K562 (cell line): ENCODE measurements at regions not wholly inside any gene's neighbourhood (a gene's known extent, or its start where the extent isn't known, plus 50 kb on each side); places are given as distances from the start of the nearest gene placed in this dataset.
A peak's percentile ranks its signal among the peaks of the same experiment; 100 is the strongest.

ENCODE experiments used
- ARNT ChIP-seq, 2 experiments: fragments of 450-650 bp; IDR thresholded peaks; 2 replicates each; pipeline ENCODE4 v1.6.1; 2016; ENCODE audit warnings: mild to moderate bottlenecking in 1 of 2
- DDX20 ChIP-seq: fragments of 450-650 bp; IDR thresholded peaks from 2 replicates; pipeline ENCODE4 v1.6.1; 2016; ENCODE audit warnings: missing genetic modification characterization, low read depth, mild to moderate bottlenecking, missing compliant biosample characterization, moderate library complexity
- EP400 ChIP-seq: fragments of 450-650 bp; IDR thresholded peaks from 2 replicates; pipeline ENCODE4 v1.6.1; 2017; ENCODE audit warnings: antibody characterized with exemption, mild to moderate bottlenecking, moderate library complexity
- HNRNPL ChIP-seq: fragments of 200-400 bp; formaldehyde crosslinking; IDR thresholded peaks from 2 replicates; pipeline ENCODE4 v1.6.1; 2017; ENCODE audit warnings: low read depth, mild to moderate bottlenecking, low read length
- KLF10 ChIP-seq: fragments of 250-450 bp; sonication (Bioruptor Pico); IDR thresholded peaks from 2 replicates; pipeline ENCODE4 v1.6.1; 2021; ENCODE audit warnings: matching md5 sums
- NFE2 ChIP-seq: IDR thresholded peaks from 2 replicates; pipeline ENCODE4 v1.6.1; 2014; ENCODE audit warnings: antibody characterized with exemption, low read depth
- NFXL1 ChIP-seq: fragments of 450-650 bp; formaldehyde crosslinking; IDR thresholded peaks from 2 replicates; pipeline ENCODE4 v1.4.0; 2021; ENCODE audit warnings: mild to moderate bottlenecking
- PCBP2 ChIP-seq: fragments of 200-400 bp; formaldehyde crosslinking; IDR thresholded peaks from 2 replicates; pipeline ENCODE4 v1.6.1; 2018; ENCODE audit warnings: low read length, low read depth, mild to moderate bottlenecking, moderate library complexity; ENCODE audit not compliant: poor library complexity, severe bottlenecking
- POLR2B ChIP-seq: fragments of 450-650 bp; IDR thresholded peaks from 2 replicates; pipeline ENCODE4 v1.6.1; 2018; ENCODE audit warnings: low read depth; ENCODE audit not compliant: partially characterized antibody
- RFX1 ChIP-seq: fragments of 450-650 bp; IDR thresholded peaks from 2 replicates; pipeline ENCODE4 v1.6.1; 2016; ENCODE audit warnings: mild to moderate bottlenecking, moderate library complexity
- RUNX1 ChIP-seq: sonication (generic); IDR thresholded peaks from 2 replicates; pipeline ENCODE4 v1.6.1; 2016; ENCODE audit warnings: antibody characterized with exemption, low read depth
- SMARCA5 ChIP-seq: fragments of 450-650 bp; IDR thresholded peaks from 2 replicates; pipeline ENCODE4 v1.6.1; 2016
- SMC3 ChIP-seq: conservative IDR thresholded peaks from 2 replicates; pipeline ENCODE4 v1.6.1; 2011; ENCODE audit warnings: low read depth, low read length, improper control_type of control experiment; ENCODE audit not compliant: insufficient read depth
- XRCC4 ChIP-seq: IDR thresholded peaks from one replicate; pipeline ENCODE4 v1.6.1; 2011; ENCODE audit not compliant: insufficient read depth, insufficient read length; ENCODE audit errors: extremely low read depth
- ZNF830 ChIP-seq: fragments of 250-450 bp; sonication (Bioruptor Pico); IDR thresholded peaks from 2 replicates; pipeline ENCODE4 v1.5.0; 2021; ENCODE audit warnings: mild to moderate bottlenecking
- TF ChIP-seq, protein P1 (sequence below): fragments of 150-350 bp; conservative IDR thresholded peaks from 2 replicates; pipeline ENCODE4 v1.6.1; 2014; ENCODE audit warnings: low read length
- TF ChIP-seq, protein P2 (sequence below): fragments of 250-450 bp; sonication (Bioruptor Pico); IDR thresholded peaks from 2 replicates; pipeline ENCODE4 v1.4.0; 2020; ENCODE audit warnings: mild to moderate bottlenecking, moderate library complexity
- TF ChIP-seq, protein P3 (sequence below): fragments of 200-800 bp; sonication (Bioruptor generic); IDR thresholded peaks from 2 replicates; pipeline ENCODE4 v1.6.1; 2017; ENCODE audit warnings: missing genetic modification characterization, missing compliant biosample characterization
- TF ChIP-seq, protein P4 (sequence below): sonication (generic); formaldehyde crosslinking; IDR thresholded peaks from 2 replicates; pipeline ENCODE4 v1.9.0; 2022; ENCODE audit warnings: mild to moderate bottlenecking, missing genetic modification reagents
- TF ChIP-seq, protein P5 (sequence below): sonication (generic); IDR thresholded peaks from 2 replicates; pipeline ENCODE4 v1.6.1; 2016

DNA sequence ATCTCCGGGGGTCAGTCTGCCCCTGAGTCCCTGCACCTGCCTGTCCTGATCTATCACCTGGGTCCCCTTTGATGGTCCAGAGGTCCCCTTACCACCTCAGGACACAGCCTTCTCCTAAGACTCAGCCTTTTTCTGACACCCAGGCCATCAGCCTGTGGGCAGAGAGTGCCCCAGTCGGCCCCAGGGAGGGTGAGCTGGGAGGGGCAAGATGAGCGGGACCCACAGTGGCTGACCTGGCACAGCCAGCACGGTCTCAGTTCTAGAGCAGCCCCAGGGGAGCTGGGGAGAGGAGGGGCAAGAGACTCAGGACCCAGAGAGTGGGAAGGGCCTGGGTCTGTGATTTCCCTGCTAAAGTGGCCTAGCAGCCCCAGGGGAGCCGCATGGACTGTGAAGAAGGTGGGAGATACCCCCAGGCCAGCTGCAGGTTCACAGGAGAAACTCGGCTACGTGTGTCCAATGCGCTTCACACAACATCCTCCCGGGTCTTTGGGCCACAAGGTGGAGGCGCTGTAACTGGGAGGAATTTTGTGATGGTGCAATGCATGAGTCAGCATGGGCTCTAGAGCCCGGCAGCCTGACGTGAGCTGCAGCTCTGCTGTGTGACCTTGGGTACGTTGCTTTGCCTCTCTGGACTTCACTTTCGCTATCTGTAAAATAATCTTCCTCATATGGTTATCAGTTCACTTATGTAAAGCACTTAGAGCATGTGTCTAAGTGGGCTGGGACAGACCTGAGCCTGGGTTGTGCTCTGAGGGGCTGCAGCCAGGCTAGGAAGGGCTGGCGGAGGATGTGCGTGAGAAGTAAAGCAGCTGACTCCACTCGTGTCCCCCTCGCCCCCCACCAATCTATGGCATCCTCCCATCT, 67.2 kb upstream of the LHX1 start (continued):
- TF ChIP-seq PCBP2 = no peak
- TF ChIP-seq POLR2B = no peak
- no peak for TF ChIP-seq HNRNPL
- TF ChIP-seq SMARCA5 = peak; percentile 86; the same call in 1 of the 2 replicates
- TF ChIP-seq ARNT (IDR thresholded peaks at IDR 0.05) = no peak
- TF ChIP-seq SMC3 = no peak
- no peak for TF ChIP-seq DDX20 (tag)
- no peak for TF ChIP-seq RFX1
- TF ChIP-seq, protein P1, sequence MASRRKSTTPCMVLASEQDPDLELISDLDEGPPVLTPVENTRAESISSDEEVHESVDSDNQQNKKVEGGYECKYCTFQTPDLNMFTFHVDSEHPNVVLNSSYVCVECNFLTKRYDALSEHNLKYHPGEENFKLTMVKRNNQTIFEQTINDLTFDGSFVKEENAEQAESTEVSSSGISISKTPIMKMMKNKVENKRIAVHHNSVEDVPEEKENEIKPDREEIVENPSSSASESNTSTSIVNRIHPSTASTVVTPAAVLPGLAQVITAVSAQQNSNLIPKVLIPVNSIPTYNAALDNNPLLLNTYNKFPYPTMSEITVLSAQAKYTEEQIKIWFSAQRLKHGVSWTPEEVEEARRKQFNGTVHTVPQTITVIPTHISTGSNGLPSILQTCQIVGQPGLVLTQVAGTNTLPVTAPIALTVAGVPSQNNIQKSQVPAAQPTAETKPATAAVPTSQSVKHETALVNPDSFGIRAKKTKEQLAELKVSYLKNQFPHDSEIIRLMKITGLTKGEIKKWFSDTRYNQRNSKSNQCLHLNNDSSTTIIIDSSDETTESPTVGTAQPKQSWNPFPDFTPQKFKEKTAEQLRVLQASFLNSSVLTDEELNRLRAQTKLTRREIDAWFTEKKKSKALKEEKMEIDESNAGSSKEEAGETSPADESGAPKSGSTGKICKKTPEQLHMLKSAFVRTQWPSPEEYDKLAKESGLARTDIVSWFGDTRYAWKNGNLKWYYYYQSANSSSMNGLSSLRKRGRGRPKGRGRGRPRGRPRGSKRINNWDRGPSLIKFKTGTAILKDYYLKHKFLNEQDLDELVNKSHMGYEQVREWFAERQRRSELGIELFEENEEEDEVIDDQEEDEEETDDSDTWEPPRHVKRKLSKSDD = no peak
- TF ChIP-seq NFE2 = peak; percentile 90
- no peak for TF ChIP-seq KLF10 (CRISPR knock-in tag)
- no peak for TF ChIP-seq XRCC4
- TF ChIP-seq RUNX1 = no peak
- TF ChIP-seq EP400 = no peak
- no peak for TF ChIP-seq ZNF830
- TF ChIP-seq, protein P2, sequence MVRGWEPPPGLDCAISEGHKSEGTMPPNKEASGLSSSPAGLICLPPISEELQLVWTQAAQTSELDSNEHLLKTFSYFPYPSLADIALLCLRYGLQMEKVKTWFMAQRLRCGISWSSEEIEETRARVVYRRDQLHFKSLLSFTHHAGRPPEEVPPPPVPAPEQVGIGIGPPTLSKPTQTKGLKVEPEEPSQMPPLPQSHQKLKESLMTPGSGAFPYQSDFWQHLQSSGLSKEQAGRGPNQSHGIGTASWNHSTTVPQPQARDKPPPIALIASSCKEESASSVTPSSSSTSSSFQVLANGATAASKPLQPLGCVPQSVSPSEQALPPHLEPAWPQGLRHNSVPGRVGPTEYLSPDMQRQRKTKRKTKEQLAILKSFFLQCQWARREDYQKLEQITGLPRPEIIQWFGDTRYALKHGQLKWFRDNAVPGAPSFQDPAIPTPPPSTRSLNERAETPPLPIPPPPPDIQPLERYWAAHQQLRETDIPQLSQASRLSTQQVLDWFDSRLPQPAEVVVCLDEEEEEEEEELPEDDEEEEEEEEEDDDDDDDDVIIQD (CRISPR knock-in tag) = no peak
- TF ChIP-seq, protein P3, sequence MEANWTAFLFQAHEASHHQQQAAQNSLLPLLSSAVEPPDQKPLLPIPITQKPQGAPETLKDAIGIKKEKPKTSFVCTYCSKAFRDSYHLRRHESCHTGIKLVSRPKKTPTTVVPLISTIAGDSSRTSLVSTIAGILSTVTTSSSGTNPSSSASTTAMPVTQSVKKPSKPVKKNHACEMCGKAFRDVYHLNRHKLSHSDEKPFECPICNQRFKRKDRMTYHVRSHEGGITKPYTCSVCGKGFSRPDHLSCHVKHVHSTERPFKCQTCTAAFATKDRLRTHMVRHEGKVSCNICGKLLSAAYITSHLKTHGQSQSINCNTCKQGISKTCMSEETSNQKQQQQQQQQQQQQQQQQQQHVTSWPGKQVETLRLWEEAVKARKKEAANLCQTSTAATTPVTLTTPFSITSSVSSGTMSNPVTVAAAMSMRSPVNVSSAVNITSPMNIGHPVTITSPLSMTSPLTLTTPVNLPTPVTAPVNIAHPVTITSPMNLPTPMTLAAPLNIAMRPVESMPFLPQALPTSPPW (CRISPR knock-in tag) = no peak
- no peak for TF ChIP-seq NFXL1 (CRISPR knock-in tag)
- TF ChIP-seq, protein P4, sequence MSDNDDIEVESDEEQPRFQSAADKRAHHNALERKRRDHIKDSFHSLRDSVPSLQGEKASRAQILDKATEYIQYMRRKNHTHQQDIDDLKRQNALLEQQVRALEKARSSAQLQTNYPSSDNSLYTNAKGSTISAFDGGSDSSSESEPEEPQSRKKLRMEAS (CRISPR knock-in tag) = no peak
- TF ChIP-seq, protein P5, sequence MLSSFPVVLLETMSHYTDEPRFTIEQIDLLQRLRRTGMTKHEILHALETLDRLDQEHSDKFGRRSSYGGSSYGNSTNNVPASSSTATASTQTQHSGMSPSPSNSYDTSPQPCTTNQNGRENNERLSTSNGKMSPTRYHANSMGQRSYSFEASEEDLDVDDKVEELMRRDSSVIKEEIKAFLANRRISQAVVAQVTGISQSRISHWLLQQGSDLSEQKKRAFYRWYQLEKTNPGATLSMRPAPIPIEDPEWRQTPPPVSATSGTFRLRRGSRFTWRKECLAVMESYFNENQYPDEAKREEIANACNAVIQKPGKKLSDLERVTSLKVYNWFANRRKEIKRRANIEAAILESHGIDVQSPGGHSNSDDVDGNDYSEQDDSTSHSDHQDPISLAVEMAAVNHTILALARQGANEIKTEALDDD = no peak
